GM23248 (cell line): ENCODE measurements at regions not wholly inside any gene's neighbourhood (a gene's known extent, or its start where the extent isn't known, plus 50 kb on each side); places are given as distances from the start of the nearest gene placed in this dataset.

ENCODE experiments used
- DNase-seq: peaks from one replicate; pipeline ENCODE4 v3.0.0-alpha.2; 2015
- H2AFZ ChIP-seq: fragments of 200-600 bp; sonication (generic); 2 replicates; pipeline ENCODE4 v1.6.1; 2016; ENCODE audit warnings: antibody characterized with exemption
- H3F3A ChIP-seq: fragments of 200-600 bp; sonication (generic); 2 replicates; pipeline ENCODE4 v1.6.1; 2016; ENCODE audit warnings: mild to moderate bottlenecking, antibody characterized with exemption, mixed run types; ENCODE audit not compliant: insufficient read depth
- H3K27ac ChIP-seq: fragments of 200-600 bp; sonication (generic); 2 replicates; pipeline ENCODE4 v1.5.1; 2016; ENCODE audit warnings: mild to moderate bottlenecking
- H3K27me3 ChIP-seq: fragments of 200-600 bp; sonication (generic); replicated peaks from 2 replicates; pipeline ENCODE4 v1.6.1; 2016; ENCODE audit warnings: mild to moderate bottlenecking; ENCODE audit not compliant: insufficient read depth
- H3K36me3 ChIP-seq: fragments of 200-600 bp; sonication (generic); 2 replicates; pipeline ENCODE4 v1.6.1; 2016; ENCODE audit warnings: low read depth, mild to moderate bottlenecking
- H3K4me1 ChIP-seq: fragments of 200-600 bp; sonication (generic); 2 replicates; pipeline ENCODE4 v1.6.1; 2016; ENCODE audit warnings: mild to moderate bottlenecking; ENCODE audit not compliant: insufficient read depth
- H3K4me2 ChIP-seq: fragments of 200-600 bp; sonication (generic); one replicate; pipeline ENCODE4 v1.6.1; 2016; ENCODE audit warnings: mild to moderate bottlenecking; ENCODE audit not compliant: unreplicated experiment
- H3K4me3 ChIP-seq: fragments of 200-600 bp; sonication (generic); 2 replicates; pipeline ENCODE4 v1.5.1; 2016; ENCODE audit warnings: mild to moderate bottlenecking
- H3K79me2 ChIP-seq: fragments of 200-600 bp; sonication (generic); 2 replicates; pipeline ENCODE4 v1.6.1; 2016; ENCODE audit warnings: mild to moderate bottlenecking; ENCODE audit not compliant: insufficient read depth
- H3K9ac ChIP-seq: fragments of 200-600 bp; sonication (generic); 2 replicates; pipeline ENCODE4 v1.6.1; 2016; ENCODE audit warnings: mild to moderate bottlenecking
- H3K9me2 ChIP-seq: fragments of 200-600 bp; sonication (generic); 2 replicates; pipeline ENCODE4 v1.6.1; 2016; ENCODE audit warnings: mixed run types, mild to moderate bottlenecking, moderate library complexity; ENCODE audit not compliant: insufficient read depth
- H3K9me3 ChIP-seq: fragments of 200-600 bp; sonication (generic); one replicate; pipeline ENCODE4 v1.6.1; 2017; ENCODE audit warnings: low read depth
- H4K20me1 ChIP-seq: fragments of 200-600 bp; sonication (generic); 2 replicates; pipeline ENCODE4 v1.6.0; 2016; ENCODE audit not compliant: insufficient read depth
- EZH2 ChIP-seq: fragments of 200-600 bp; sonication (generic); IDR thresholded peaks from 2 replicates; pipeline ENCODE4 v1.6.1; 2018; ENCODE audit warnings: antibody characterized with exemption, mild to moderate bottlenecking; ENCODE audit not compliant: insufficient read depth, poor library complexity, severe bottlenecking
- EZH2phosphoT487 ChIP-seq: fragments of 200-600 bp; sonication (generic); IDR thresholded peaks from 2 replicates; pipeline ENCODE4 v1.6.1; 2018; ENCODE audit warnings: antibody characterized with exemption, moderate library complexity, mild to moderate bottlenecking, low read depth; ENCODE audit not compliant: insufficient read depth
- WGBS, 2 experiments: methylation state at CpG; one replicate each; pipeline ENCODE4 v1.1.6; 2015 to 2017; ENCODE audit warnings: low lambda C conversion rate in 2 of 2, low coverage in 1 of 2; ENCODE audit errors: missing lambda C conversion rate in 2 of 2; 5-methylcytosine and 5-hydroxymethylcytosine counted together
- in situ Hi-C: fragments of 300-500 bp; cut with MboI; formaldehyde crosslinking; loops from 2 replicates; pipeline ENCODE4 v1.15.0; 2020

- Histone ChIP-seq H3K4me1 (no peaks in the 10 kb centered on the region), H3F3A (no peaks in the 10 kb centered on the region), H4K20me1 (no peaks in the 10 kb centered on the region), H3K9ac (no peak overlapping the region), H2AFZ (no peak overlapping the region), H3K4me2 (no peak overlapping the region), H3K9me2 (no peaks in the 10 kb centered on the region), H3K27me3 (no peaks in the 10 kb centered on the region), H3K9me3 (no peaks in the 10 kb centered on the region), H3K36me3 (no peaks in the 10 kb centered on the region), H3K79me2 (no peaks in the 10 kb centered on the region), H3K27ac (no peak overlapping the region), H3K4me3 (no peak overlapping the region)
- DNase-seq: no peak
- 11 to 17% methylated on average over 3 of the region's 3 CpGs for WGBS, 2 experiments
- TF ChIP-seq EZH2 (no peak), EZH2phosphoT487 (no peak)
- in situ Hi-C loops: no loop called here
These were observed 434.9 kb downstream of the DSEL start for GRCh38 chr18:67081482-67082211.

DNA sequence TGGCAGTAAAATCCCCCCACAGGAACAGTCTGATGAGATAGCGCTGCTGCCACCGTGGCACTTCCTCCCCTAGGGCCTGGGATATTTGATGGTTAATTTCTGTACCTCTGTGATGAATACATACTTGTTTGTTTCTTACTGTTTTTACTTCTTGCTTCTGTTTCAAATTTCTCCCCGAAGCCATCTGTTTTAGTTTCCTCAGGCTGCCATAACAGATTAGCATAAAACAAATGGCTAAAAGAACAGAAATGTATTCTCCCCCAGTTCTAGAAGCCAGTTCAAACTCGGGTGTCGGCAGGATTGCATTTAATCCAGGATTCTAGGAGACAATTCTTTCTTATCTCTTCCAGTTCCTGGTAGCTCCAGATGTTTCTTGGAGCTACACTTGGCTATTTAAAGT is 435.9 kb downstream of the DSEL start:
- Histone ChIP-seq H2AFZ (no peak overlapping the region), H3K36me3 (no peaks in the 10 kb centered on the region), H3K27me3 (no peaks in the 10 kb centered on the region), H3K9ac (no peak overlapping the region), H3K79me2 (no peaks in the 10 kb centered on the region), H3K27ac (no peak overlapping the region), H3K4me1 (no peaks in the 10 kb centered on the region), H3K4me3 (no peak overlapping the region), H4K20me1 (no peaks in the 10 kb centered on the region), H3K4me2 (no peak overlapping the region), H3K9me3 (no peaks in the 10 kb centered on the region), H3K9me2 (no peaks in the 10 kb centered on the region), H3F3A (no peaks in the 10 kb centered on the region)
- whole genome bisulfite sequencing, 2 experiments: 16 to 31% methylated on average over 5 of the region's 5 CpGs
- in situ Hi-C loops: no loop called here
- TF ChIP-seq EZH2phosphoT487 (no peak), EZH2 (no peak)
- no peak for DNase-seq

DNA sequence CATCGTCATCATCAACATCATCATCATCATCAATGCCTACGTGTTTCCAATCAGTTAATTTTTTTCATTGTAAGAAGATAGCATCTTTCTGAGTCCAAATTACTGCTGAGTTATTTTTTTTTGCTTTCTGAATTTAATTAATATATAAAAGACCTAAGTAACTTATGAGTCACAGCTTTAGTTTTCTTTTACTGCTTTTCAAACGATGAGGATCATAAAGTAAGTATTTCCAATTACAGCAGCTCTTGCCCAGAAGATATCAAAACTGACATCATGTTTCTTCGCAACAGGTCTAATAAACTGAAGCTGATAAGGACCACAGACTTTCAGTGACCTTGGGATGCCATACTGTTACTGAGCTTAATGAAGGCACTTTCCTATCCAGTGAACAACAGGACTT is 442.2 kb downstream of the DSEL start:
- no peak overlapping the region for H3K27ac ChIP-seq
- in situ Hi-C loops: no loop called here
- no peaks in the 10 kb centered on the region for H3K36me3 ChIP-seq
- DNase-seq: no peak
- no peak overlapping the region for H3K4me3 ChIP-seq
- WGBS, 2 experiments: 21 to 25% methylated on average over 4 of the region's 4 CpGs
- no peaks in the 10 kb centered on the region for H3K9me3 ChIP-seq
- TF ChIP-seq EZH2phosphoT487: no peak
- TF ChIP-seq EZH2: no peak
- no peaks in the 10 kb centered on the region for H3K9me2 ChIP-seq
- H3K4me2 ChIP-seq: no peak overlapping the region
- no peaks in the 10 kb centered on the region for H3K4me1 ChIP-seq
- H3K79me2 ChIP-seq: no peaks in the 10 kb centered on the region
- no peaks in the 10 kb centered on the region for H3F3A ChIP-seq
- H3K9ac ChIP-seq: no peak overlapping the region
- no peak overlapping the region for H2AFZ ChIP-seq
- no peaks in the 10 kb centered on the region for H3K27me3 ChIP-seq
- H4K20me1 ChIP-seq: no peaks in the 10 kb centered on the region

DNA sequence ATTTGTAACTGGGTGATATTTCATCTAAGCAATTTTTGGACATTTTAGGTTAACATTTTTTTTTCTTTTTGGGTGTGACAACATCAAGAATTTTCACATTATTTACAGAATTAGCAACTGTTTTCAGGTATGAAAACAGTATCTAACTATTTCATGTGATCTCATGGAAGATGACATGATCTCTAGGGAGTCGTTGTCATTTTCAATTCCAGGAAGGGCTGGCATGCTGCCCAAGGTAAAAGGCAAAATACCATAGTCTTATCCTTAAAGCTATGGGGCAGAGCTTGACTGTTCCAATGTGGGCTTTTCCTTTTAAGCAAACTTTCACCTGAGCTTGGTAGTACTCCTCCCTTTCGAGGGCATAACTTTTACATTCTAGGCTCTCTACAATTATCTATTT is 443.7 kb downstream of the DSEL start:
- in situ Hi-C loops: no loop called here
- DNase-seq: no peak
- no peaks in the 10 kb centered on the region for H4K20me1 ChIP-seq
- no peak overlapping the region for H3K4me3 ChIP-seq
- no peak overlapping the region for H2AFZ ChIP-seq
- H3K27me3 ChIP-seq: no peaks in the 10 kb centered on the region
- H3K9ac ChIP-seq: no peak overlapping the region
- no peak overlapping the region for H3K27ac ChIP-seq
- H3K4me1 ChIP-seq: no peaks in the 10 kb centered on the region
- H3K4me2 ChIP-seq: no peak overlapping the region
- H3F3A ChIP-seq: no peaks in the 10 kb centered on the region
- no peaks in the 10 kb centered on the region for H3K9me2 ChIP-seq
- TF ChIP-seq EZH2phosphoT487: no peak
- no peak for TF ChIP-seq EZH2
- H3K9me3 ChIP-seq: no peaks in the 10 kb centered on the region
- H3K36me3 ChIP-seq: no peaks in the 10 kb centered on the region
- WGBS, 2 experiments: 12 to 13% methylated on average over 2 of the region's 2 CpGs
- H3K79me2 ChIP-seq: no peaks in the 10 kb centered on the region

- H3K79me2 ChIP-seq: no peaks in the 10 kb centered on the region
- no peaks in the 10 kb centered on the region for H3K36me3 ChIP-seq
- in situ Hi-C loops: no loop called here
- no peak for DNase-seq
- no peaks in the 10 kb centered on the region for H3K9me2 ChIP-seq
- H3K27me3 ChIP-seq: no peaks in the 10 kb centered on the region
- no peak for TF ChIP-seq EZH2
- TF ChIP-seq EZH2phosphoT487: no peak
- no peaks in the 10 kb centered on the region for H3F3A ChIP-seq
- H3K27ac ChIP-seq: no peak overlapping the region
- no peaks in the 10 kb centered on the region for H3K4me1 ChIP-seq
- H2AFZ ChIP-seq: no peak overlapping the region
- no peak overlapping the region for H3K9ac ChIP-seq
- no peaks in the 10 kb centered on the region for H4K20me1 ChIP-seq
- H3K4me2 ChIP-seq: no peak overlapping the region
- no peak overlapping the region for H3K4me3 ChIP-seq
- 11 to 16% methylated on average over 2 of the region's 2 CpGs for WGBS, 2 experiments
- no peaks in the 10 kb centered on the region for H3K9me3 ChIP-seq
These were observed 447.9 kb downstream of the DSEL start for GRCh38 chr18:67068608-67069007.
